OCI-LY7 (cell line): ENCODE measurements at regions not wholly inside any gene's neighbourhood (a gene's known extent, or its start where the extent isn't known, plus 50 kb on each side); places are given as distances from the start of the nearest gene placed in this dataset.

Experiments used
- BruUV-seq: library from RNA; stranded (reverse); fragments of 400-500 nt; replicated peaks from 2 replicates; lab custom pipeline; 2021; lab: Mats Ljungman, UMichigan
- CTCF ChIA-PET: fragments of 300-600 bp; sonication (Branson Sonifier 250); formaldehyde crosslinking; loops from one replicate; lab custom pipeline; 2022; ENCODE audit warnings: antibody characterized with exemption; ENCODE audit not compliant: unreplicated experiment; lab: Charles Lee
- POLR2A ChIA-PET: fragments of 300-600 bp; sonication (Branson Sonifier 250); formaldehyde crosslinking; loops from one replicate; lab custom pipeline; 2022; ENCODE audit warnings: antibody characterized with exemption; lab: Charles Lee
- DNase-seq: peaks from one replicate; pipeline ENCODE4 v3.0.0-alpha.2; 2015; ENCODE audit warnings: low spot score
- H2AFZ ChIP-seq: fragments of 200-600 bp; sonication (generic), shearing (Covaris generic); 2 replicates; pipeline ENCODE4 v1.6.1; 2014; ENCODE audit warnings: mild to moderate bottlenecking, antibody characterized with exemption, low read length, moderate library complexity
- H3K27ac ChIP-seq: fragments of 200-600 bp; sonication (generic); 2 replicates; pipeline ENCODE4 v1.5.1; 2014; ENCODE audit warnings: mixed run types, low read depth, mild to moderate bottlenecking, moderate library complexity, low read length, inconsistent platforms; ENCODE audit not compliant: poor library complexity, severe bottlenecking
- H3K36me3 ChIP-seq: fragments of 200-600 bp; sonication (generic); 2 replicates; pipeline ENCODE4 v1.6.1; 2014; ENCODE audit warnings: mild to moderate bottlenecking, antibody characterized with exemption, low read length, moderate library complexity, mixed read lengths; ENCODE audit not compliant: insufficient read depth
- H3K4me1 ChIP-seq: fragments of 200-600 bp; sonication (generic); 2 replicates; pipeline ENCODE4 v1.5.1; 2014; ENCODE audit warnings: mild to moderate bottlenecking, low read length; ENCODE audit not compliant: insufficient read depth, poor library complexity, severe bottlenecking
- H3K4me2 ChIP-seq: fragments of 200-600 bp; sonication (generic); 2 replicates; pipeline ENCODE4 v1.6.1; 2014; ENCODE audit warnings: mild to moderate bottlenecking, low read length
- H3K4me3 ChIP-seq: fragments of 200-600 bp; sonication (generic); 2 replicates; pipeline ENCODE4 v1.5.1; 2014; ENCODE audit warnings: mild to moderate bottlenecking, low read depth, low read length; ENCODE audit not compliant: poor library complexity, severe bottlenecking
- H3K79me2 ChIP-seq: fragments of 200-600 bp; sonication (generic); 2 replicates; pipeline ENCODE4 v1.6.1; 2016; ENCODE audit warnings: low read depth, mild to moderate bottlenecking, low read length, moderate library complexity, mixed read lengths; ENCODE audit not compliant: insufficient read depth
- H3K9me2 ChIP-seq: fragments of 200-600 bp; sonication (generic); 2 replicates; pipeline ENCODE4 v1.6.1; 2016; ENCODE audit warnings: mild to moderate bottlenecking, low read length, mixed read lengths; ENCODE audit not compliant: insufficient read depth
- H3K9me3 ChIP-seq: fragments of 200-600 bp; sonication (generic); 2 replicates; pipeline ENCODE4 v1.6.1; 2014; ENCODE audit warnings: mild to moderate bottlenecking, mixed run types, low read length, mixed read lengths
- H4K20me1 ChIP-seq: fragments of 200-600 bp; sonication (generic); 2 replicates; pipeline ENCODE4 v1.6.1; 2014; ENCODE audit warnings: mild to moderate bottlenecking, antibody characterized with exemption, low read length, moderate library complexity, mixed read lengths; ENCODE audit not compliant: insufficient read depth
- EZH2phosphoT487 ChIP-seq: fragments of 200-600 bp; sonication (generic); IDR thresholded peaks from 2 replicates; pipeline ENCODE4 v1.6.1; 2018; ENCODE audit warnings: low read depth, borderline replicate concordance, mild to moderate bottlenecking, mixed run types, antibody characterized with exemption, low read length, moderate library complexity, mixed read lengths
- intact Hi-C: fragments of 100-400 bp; cut with micrococcal nuclease; formaldehyde crosslinking; loops from one replicate; pipeline ENCODE4 v1.10.0; 2022; ENCODE audit not compliant: unreplicated experiment
- TF ChIP-seq, protein P1 (sequence below): fragments of 200-600 bp; sonication (generic); conservative IDR thresholded peaks from 2 replicates; pipeline ENCODE4 v1.5.1; 2014; ENCODE audit warnings: mild to moderate bottlenecking, antibody characterized with exemption, low read length, moderate library complexity, mixed read lengths

DNA sequence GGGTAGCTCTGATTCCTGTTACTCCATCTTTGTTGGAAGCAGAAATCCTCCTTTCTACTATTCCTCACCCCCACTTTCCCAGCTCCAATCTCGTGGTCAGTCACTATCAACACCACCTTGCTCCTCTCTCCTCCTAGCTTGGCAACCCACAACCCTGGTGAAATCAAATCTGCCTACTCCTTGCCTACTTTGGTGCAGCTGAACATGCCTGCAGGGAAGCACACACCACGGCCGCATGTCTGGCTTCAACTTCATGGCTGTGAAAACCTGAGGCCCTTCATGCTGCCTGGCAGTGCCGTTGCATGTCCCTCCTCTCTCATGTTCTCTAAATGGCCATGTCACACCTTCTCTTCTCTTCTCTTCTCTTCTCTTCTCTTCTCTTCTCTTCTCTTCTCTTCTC, 112.4 kb upstream of the FOXA2 start:
- CTCF ChIA-PET, result no interaction called here
- Histone ChIP-seq H3K27ac (no peak overlapping the region), H2AFZ (no peak overlapping the region), H3K4me1 (no peaks in the 10 kb centered on the region), H3K79me2 (no peaks in the 10 kb centered on the region), H3K4me3 (no peak overlapping the region), H3K36me3 (no peaks in the 10 kb centered on the region), H3K4me2 (no peak overlapping the region), H3K9me2 (no peaks in the 10 kb centered on the region), H4K20me1 (no peaks in the 10 kb centered on the region), H3K9me3 (no peaks in the 10 kb centered on the region)
- no TSS peak for BruUV-seq
- TF ChIP-seq, protein P1, sequence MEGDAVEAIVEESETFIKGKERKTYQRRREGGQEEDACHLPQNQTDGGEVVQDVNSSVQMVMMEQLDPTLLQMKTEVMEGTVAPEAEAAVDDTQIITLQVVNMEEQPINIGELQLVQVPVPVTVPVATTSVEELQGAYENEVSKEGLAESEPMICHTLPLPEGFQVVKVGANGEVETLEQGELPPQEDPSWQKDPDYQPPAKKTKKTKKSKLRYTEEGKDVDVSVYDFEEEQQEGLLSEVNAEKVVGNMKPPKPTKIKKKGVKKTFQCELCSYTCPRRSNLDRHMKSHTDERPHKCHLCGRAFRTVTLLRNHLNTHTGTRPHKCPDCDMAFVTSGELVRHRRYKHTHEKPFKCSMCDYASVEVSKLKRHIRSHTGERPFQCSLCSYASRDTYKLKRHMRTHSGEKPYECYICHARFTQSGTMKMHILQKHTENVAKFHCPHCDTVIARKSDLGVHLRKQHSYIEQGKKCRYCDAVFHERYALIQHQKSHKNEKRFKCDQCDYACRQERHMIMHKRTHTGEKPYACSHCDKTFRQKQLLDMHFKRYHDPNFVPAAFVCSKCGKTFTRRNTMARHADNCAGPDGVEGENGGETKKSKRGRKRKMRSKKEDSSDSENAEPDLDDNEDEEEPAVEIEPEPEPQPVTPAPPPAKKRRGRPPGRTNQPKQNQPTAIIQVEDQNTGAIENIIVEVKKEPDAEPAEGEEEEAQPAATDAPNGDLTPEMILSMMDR, result no peak
- no peak for TF ChIP-seq EZH2phosphoT487
- no peak for DNase-seq
- POLR2A ChIA-PET, result no interaction called here
- intact Hi-C loops, result loop anchor here (10.0 kb wide), 2 partner anchors 278 to 908 kb away; partner anchors contain the start of gene CST9

DNA sequence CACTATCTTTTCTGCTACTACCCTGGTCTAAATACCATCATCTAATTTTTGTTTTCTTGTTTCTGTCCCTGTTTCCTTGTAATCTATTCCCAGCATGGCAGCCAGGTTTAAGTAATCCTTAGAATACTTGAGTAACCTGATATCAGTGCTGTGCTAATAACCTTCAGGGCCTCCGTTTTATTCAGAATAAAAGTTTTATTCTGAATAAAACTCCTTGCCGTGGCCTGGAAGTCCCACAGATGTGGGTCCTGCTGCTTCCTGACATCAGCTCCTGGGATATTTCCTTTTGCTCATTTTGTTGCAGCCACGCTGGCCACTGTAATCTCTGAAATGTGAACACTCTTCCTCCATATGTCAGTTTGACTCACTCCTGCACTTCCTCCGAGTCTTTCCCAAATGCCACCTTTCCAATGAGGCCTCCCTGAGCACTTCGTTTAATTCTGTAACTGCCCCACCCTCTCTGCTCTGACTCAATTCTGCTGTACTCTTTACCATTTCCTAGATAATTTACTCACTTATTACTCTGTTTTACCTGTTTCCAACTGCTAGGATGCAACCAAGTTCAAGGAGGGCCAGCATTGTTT, 114.0 kb upstream of the FOXA2 start:
- no peak for DNase-seq
- Histone ChIP-seq H3K79me2 (no peaks in the 10 kb centered on the region), H3K4me3 (no peak overlapping the region), H3K9me2 (no peaks in the 10 kb centered on the region), H3K4me1 (no peaks in the 10 kb centered on the region), H3K36me3 (no peaks in the 10 kb centered on the region), H3K27ac (no peak overlapping the region), H4K20me1 (no peaks in the 10 kb centered on the region), H3K9me3 (no peaks in the 10 kb centered on the region), H3K4me2 (no peak overlapping the region), H2AFZ (no peak overlapping the region)
- intact Hi-C loops, result loop anchor here (10.0 kb wide), 2 partner anchors 276 to 906 kb away; partner anchors contain the start of gene CST9
- ChIA-PET POLR2A (no interaction called here), CTCF (no interaction called here)
- TF ChIP-seq, protein P1, result no peak
- TF ChIP-seq EZH2phosphoT487, result no peak
- BruUV-seq, result no TSS peak

DNA sequence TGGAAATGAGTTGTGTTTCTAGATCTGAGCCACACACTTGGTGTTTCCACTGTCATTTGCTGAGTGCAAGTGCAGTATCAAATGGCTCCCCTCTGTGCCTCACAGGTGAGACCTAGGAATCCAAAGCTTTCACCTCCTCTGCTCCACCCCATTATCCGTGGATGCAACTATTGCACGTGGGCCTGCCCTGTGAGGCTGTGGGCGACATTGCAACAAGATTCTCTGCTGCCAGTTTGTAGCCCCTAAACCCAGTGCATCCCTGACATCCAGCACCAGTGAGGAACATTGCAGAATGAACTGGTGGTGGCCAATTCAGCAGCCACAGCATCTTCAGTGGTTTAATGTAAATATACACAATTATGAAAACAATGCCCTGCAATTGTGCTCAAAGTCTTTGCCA, 115.0 kb upstream of the FOXA2 start:
- Histone ChIP-seq H3K4me1 (no peaks in the 10 kb centered on the region), H3K27ac (no peak overlapping the region), H2AFZ (no peak overlapping the region), H3K36me3 (no peaks in the 10 kb centered on the region), H4K20me1 (no peaks in the 10 kb centered on the region), H3K9me3 (no peaks in the 10 kb centered on the region), H3K79me2 (no peaks in the 10 kb centered on the region), H3K4me3 (no peak overlapping the region), H3K9me2 (no peaks in the 10 kb centered on the region), H3K4me2 (no peak overlapping the region)
- TF ChIP-seq, protein P1, result no peak
- no peak for TF ChIP-seq EZH2phosphoT487
- no peak for DNase-seq
- no TSS peak for BruUV-seq
- intact Hi-C loops, result loop anchor here (10.0 kb wide), 2 partner anchors 275 to 905 kb away; partner anchors contain the start of gene CST9
- POLR2A ChIA-PET, result no interaction called here
- CTCF ChIA-PET, result no interaction called here
